Fibroblast of lung (primary cell): ENCODE measurements at regions not wholly inside any gene's neighbourhood (a gene's known extent, or its start where the extent isn't known, plus 50 kb on each side); places are given as distances from the start of the nearest gene placed in this dataset.
A peak's percentile ranks its signal among the peaks of the same experiment; 100 is the strongest.

Source experiments
- DNase-seq, 2 donors: peaks; one replicate each; pipeline versions ENCODE4 v3.0.0 to v3.0.0-alpha.2; 2010; ENCODE audit warnings: low read depth in 2 of 2
- H2AFZ ChIP-seq: 2 replicates; pipeline ENCODE4 v1.5.1; 2012; ENCODE audit warnings: low read length, control low read depth, inconsistent platforms
- H3K27ac ChIP-seq: 2 replicates; pipeline ENCODE4 v1.5.1; 2011; ENCODE audit warnings: low read length, control low read depth; ENCODE audit not compliant: insufficient read depth
- H3K27me3 ChIP-seq: 2 replicates; pipeline ENCODE4 v1.5.1; 2011; ENCODE audit warnings: mild to moderate bottlenecking, low read length; ENCODE audit not compliant: control insufficient read depth, insufficient read depth
- H3K36me3 ChIP-seq: 2 replicates; pipeline ENCODE4 v1.5.1; 2011; ENCODE audit warnings: low read length; ENCODE audit not compliant: control insufficient read depth, insufficient read depth
- H3K4me1 ChIP-seq: 2 replicates; pipeline ENCODE4 v1.5.1; 2011; ENCODE audit warnings: low read length; ENCODE audit not compliant: control insufficient read depth, insufficient read depth; ENCODE audit errors: extremely low read depth
- H3K4me2 ChIP-seq: 2 replicates; pipeline ENCODE4 v1.5.1; 2011; ENCODE audit warnings: low read length, control low read depth; ENCODE audit not compliant: insufficient read depth; ENCODE audit errors: extremely low read depth
- H3K4me3 ChIP-seq, 4 experiments: fragments of 200-600 bp in 1 of 4; sonication (generic) in 1 of 4; replicated peaks in 1 of 4; 2 replicates each; pipeline ENCODE4 v1.5.1; 2011 to 2016; ENCODE audit warnings: low read length in 4 of 4, low read depth in 3 of 4, mild to moderate bottlenecking in 3 of 4, control low read depth in 2 of 4, inconsistent platforms in 1 of 4, mixed read lengths in 1 of 4; ENCODE audit not compliant: insufficient read depth in 1 of 4; ENCODE audit errors: control extremely low read depth in 1 of 4
- H3K79me2 ChIP-seq: 2 replicates; pipeline ENCODE4 v1.5.1; 2012; ENCODE audit warnings: mild to moderate bottlenecking, low read length, inconsistent platforms; ENCODE audit not compliant: control insufficient read depth, insufficient read depth
- H3K9ac ChIP-seq: 2 replicates; pipeline ENCODE4 v1.5.1; 2011; ENCODE audit warnings: mild to moderate bottlenecking, low read length, control low read depth; ENCODE audit not compliant: insufficient read depth
- H3K9me3 ChIP-seq: 2 replicates; pipeline ENCODE4 v1.5.1; 2012; ENCODE audit warnings: low read depth, low read length; ENCODE audit not compliant: control insufficient read depth, insufficient read depth
- H4K20me1 ChIP-seq: 2 replicates; pipeline ENCODE4 v1.5.1; 2011; ENCODE audit warnings: low read length; ENCODE audit not compliant: control insufficient read depth, insufficient read depth; ENCODE audit errors: extremely low read depth
- EZH2 ChIP-seq: IDR thresholded peaks from 2 replicates; pipeline ENCODE4 v1.5.1; 2012; ENCODE audit warnings: low read length, control low read depth, mild to moderate bottlenecking; ENCODE audit errors: missing control alignments
- TF ChIP-seq, protein P1 (sequence below), 2 donors: IDR thresholded peaks in 1 of 2; conservative IDR thresholded peaks in 1 of 2; 1 replicate in 1 of 2; 2 replicates in 1 of 2; pipeline ENCODE4 v1.5.1; 2011 to 2012; ENCODE audit warnings: low read length in 2 of 2, control low read depth in 1 of 2, inconsistent platforms in 1 of 2, low read depth in 1 of 2, mild to moderate bottlenecking in 1 of 2

DNA sequence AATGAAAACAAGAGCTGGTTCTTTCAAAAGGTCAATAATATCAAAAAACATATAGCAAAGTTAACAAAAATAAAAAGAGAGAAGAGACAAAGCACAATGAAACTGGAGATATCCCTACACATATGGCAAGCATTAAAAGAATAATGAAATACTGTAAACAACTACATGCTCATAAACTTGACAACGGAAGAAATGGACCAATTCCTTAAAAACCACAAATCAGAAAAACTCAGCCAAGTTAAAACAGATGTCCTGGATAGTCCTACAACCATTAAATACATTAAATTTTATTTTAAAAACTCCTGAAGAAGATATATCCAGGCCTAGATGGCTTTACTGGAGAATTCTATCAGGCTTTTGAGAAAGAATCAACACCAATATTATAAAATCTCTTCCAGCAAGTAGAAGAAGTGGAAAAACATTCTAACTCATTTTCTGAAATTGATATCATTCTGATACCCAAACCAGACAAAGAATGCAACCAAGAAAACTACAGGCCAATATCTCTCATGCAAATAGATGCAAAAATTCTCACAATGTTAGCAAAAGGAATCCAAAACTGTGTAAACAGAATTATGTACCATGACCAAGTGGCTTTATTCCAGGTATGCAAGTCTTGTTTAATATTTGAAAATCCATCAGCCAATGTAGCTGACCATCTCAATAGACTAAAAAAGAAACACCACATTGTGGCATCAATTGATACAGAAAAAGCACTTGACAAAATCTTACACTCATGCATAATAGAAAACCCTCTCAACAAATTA is 56.1 kb upstream of the LRRC7 start:
- Histone ChIP-seq H3K9ac (no peak overlapping the region), H3K27me3 (no peaks in the 10 kb centered on the region), H2AFZ (no peak overlapping the region), H3K79me2 (no peaks in the 10 kb centered on the region), H3K27ac (no peak overlapping the region), H3K4me2 (no peak overlapping the region), H3K36me3 (no peaks in the 10 kb centered on the region), H3K4me3 (no peak overlapping the region), H3K9me3 (no peaks in the 10 kb centered on the region), H4K20me1 (no peaks in the 10 kb centered on the region), H3K4me1 (no peaks in the 10 kb centered on the region)
- DNase-seq: peak; percentile 33 to 67
- TF ChIP-seq EZH2: no peak
- TF ChIP-seq, protein P1, sequence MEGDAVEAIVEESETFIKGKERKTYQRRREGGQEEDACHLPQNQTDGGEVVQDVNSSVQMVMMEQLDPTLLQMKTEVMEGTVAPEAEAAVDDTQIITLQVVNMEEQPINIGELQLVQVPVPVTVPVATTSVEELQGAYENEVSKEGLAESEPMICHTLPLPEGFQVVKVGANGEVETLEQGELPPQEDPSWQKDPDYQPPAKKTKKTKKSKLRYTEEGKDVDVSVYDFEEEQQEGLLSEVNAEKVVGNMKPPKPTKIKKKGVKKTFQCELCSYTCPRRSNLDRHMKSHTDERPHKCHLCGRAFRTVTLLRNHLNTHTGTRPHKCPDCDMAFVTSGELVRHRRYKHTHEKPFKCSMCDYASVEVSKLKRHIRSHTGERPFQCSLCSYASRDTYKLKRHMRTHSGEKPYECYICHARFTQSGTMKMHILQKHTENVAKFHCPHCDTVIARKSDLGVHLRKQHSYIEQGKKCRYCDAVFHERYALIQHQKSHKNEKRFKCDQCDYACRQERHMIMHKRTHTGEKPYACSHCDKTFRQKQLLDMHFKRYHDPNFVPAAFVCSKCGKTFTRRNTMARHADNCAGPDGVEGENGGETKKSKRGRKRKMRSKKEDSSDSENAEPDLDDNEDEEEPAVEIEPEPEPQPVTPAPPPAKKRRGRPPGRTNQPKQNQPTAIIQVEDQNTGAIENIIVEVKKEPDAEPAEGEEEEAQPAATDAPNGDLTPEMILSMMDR (conservative IDR thresholded peaks at IDR 0.05 in 1 of 2, IDR thresholded peaks at IDR 0.05 in 1 of 2; ENCODE audit: low read depth in 1 of 2, low read length in 2 of 2): no peak

DNA sequence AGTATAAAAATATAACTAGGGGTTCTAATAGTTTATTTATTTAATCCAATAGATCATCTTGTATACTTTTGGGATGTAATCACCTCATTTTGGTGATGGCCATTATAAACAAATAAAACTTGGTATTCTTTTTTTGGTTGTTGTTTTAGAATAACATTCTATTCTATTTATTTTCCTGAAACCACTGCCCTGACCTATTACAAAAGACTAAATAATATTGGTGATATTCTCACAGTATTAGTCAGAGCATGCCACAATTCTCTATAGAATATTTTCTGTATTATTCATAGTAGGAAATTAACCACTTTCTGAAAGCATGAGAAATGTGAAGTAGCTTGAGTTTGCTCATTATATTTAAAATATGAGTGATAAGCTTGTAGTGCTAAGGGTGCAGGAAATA is 54.1 kb upstream of the LRRC7 start:
- H3K36me3 ChIP-seq: no peaks in the 10 kb centered on the region
- H3K9me3 ChIP-seq: no peaks in the 10 kb centered on the region
- H4K20me1 ChIP-seq: no peaks in the 10 kb centered on the region
- H3K79me2 ChIP-seq: no peaks in the 10 kb centered on the region
- H3K4me2 ChIP-seq: no peak overlapping the region
- H3K27me3 ChIP-seq: no peaks in the 10 kb centered on the region
- no peak overlapping the region for H2AFZ ChIP-seq
- no peak overlapping the region for H3K4me3 ChIP-seq
- no peak for TF ChIP-seq EZH2
- TF ChIP-seq, protein P1 (conservative IDR thresholded peaks at IDR 0.05 in 1 of 2, IDR thresholded peaks at IDR 0.05 in 1 of 2; ENCODE audit: low read depth in 1 of 2, low read length in 2 of 2): no peak
- H3K9ac ChIP-seq: no peak overlapping the region
- no peaks in the 10 kb centered on the region for H3K4me1 ChIP-seq
- H3K27ac ChIP-seq: no peak overlapping the region
- peak; percentile 49 to 74 for DNase-seq
